AG08395 (cell line): ENCODE measurements at regions not wholly inside any gene's neighbourhood (a gene's known extent, or its start where the extent isn't known, plus 50 kb on each side); places are given as distances from the start of the nearest gene placed in this dataset.
"Not testable (repeated sequence)": the region's sequence is repeated elsewhere in the genome, so short reads cannot be mapped to it uniquely, and the experiment has no call there.

Experiments
- DNase-seq: peaks from one replicate; pipeline ENCODE4 v3.0.0; 2012; ENCODE audit warnings: mixed read lengths, low spot score

DNA sequence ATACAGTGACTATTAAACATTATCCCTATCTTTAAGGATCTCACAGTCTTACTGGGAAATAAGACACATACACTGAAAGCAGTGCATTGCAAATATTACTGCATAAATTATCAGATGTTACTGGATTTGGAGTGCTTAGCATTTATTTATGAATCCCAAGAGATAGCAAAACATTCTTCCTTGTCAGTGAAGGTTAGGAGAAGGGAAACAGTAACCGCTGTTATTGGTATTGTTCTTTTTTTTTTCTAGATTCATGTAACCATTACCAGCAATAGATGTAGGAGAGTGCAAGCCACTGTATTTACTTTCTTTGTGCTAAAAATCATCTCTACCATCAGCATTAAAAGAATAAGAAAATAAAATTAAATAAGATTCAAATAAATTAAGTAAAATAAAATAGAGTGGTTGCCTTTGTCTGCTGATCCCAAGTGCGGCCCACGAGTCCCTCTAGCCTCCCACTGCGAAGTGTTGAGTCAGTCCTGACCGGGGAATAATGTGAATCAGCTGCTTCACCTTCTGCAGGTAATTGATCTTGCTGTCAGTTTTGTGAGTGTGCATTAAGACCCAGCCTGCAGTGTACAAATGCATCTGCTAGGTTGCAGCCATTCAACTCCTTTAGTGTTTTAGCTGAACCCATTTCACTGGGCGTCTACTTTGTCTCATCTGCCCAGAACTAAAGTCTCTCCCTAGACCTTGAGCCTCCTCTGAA lies 1344.9 kb downstream of the GATA3 start:
- DNase-seq, result no peak

DNA sequence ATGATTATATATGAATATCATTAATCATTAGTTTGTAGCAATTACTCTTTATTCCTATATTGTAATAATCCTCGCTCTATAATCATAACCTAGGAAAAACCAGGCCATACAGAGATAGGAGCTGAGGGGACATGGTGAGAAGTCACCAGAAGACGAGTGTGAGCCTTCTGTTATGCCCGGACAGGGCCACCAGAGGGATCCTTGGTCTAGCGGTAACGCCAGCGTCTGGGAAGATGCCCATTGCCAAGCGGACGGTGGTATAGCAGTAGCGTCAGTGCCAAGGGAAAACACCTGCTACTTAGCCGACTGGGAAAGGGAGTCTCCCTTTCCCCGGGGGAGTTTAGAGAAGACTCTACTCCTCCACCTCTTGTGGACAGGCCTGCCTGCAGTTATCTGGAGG lies 1347.6 kb downstream of the GATA3 start:
- DNase-seq, result not testable (repeated sequence)

DNA sequence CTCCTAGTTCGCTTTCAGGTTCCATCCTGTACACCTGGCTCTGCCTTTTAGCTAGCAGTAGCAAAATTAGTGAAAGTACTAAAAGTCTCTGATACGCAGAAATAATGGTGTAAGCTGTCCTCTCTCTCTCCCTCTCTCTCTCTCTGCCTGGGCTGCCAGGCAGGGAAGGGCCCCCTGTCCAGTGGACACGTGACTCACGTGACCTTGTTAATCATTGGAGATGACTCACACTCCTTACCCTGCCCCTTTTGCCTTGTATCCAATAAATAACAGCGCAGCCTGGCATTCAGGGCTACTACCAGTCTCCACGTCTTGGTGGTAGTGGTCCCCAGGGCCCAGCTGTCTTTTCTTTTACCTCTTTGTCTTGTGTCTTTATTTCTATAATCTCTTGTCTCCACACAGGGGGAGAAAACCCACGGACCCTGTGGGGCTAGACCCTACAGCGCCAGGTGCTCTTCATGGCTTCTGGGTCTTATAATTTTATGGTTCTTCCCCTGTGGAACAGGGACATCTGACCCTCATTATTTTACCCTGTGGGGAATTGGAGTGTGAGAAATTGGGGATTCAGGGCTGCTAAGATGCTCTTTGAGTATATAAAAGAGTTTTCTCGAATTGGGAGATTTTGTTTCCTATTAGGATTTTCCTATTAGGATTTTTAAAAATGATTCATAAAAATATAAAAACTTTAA lies 1348.2 kb downstream of the GATA3 start:
- not testable (repeated sequence) for DNase-seq

DNA sequence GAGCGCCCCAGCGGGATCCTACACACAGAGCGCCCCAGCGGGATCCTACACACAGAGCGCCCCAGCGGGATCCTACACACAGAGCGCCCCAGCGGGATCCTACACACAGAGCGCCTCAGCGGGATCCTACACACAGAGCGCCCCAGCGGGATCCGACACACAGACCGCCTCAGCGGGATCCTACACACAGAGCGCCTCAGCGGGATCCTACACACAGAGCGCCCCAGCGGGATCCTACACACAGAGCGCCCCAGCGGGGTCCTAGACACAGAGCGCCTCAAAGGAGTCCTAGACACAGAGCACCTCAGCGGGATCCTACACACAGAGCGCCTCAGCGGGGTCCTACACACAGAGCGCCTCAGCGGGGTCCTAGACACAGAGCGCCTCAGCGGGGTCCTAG lies 1352.7 kb downstream of the GATA3 start:
- DNase-seq, result not testable (repeated sequence)

DNA sequence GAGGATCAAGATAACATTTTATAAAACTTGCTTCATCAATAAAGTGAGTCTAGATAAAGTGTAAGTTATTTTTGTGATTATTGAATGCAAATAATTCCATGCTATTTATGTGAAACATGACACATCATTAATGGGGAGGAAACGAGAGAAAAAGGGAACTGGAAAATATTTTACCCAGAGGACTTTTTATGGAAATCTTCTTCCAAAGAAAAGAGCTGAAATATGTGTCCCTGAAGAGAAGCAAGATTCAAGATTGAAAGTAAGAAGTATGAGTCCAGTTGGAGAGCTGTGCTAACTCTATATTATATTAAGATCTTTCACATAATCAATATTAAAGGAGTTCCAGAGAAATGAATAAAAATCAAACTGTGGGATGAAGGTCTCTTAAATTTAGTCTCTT lies 1361.8 kb downstream of the GATA3 start:
- DNase-seq, result no peak

DNA sequence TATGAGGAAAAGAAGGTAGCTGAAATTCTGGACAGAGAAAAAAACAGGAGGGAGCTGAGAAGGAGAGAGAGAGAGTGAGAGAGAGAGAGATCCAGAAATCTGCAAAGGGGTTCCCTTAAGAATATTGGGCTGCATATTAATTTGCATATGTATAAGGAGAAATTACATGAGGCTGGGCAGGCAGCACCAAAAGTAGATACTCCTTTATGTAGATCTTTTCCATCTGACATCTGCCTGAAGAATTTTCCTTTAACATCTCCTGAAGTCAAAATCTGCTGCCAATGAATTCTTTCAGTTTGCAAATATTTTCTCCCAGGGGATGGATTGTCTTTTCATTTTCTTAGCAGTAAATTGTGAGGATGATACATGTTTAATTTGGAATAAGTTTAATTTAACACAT lies 1365.3 kb downstream of the GATA3 start:
- no peak for DNase-seq

DNA sequence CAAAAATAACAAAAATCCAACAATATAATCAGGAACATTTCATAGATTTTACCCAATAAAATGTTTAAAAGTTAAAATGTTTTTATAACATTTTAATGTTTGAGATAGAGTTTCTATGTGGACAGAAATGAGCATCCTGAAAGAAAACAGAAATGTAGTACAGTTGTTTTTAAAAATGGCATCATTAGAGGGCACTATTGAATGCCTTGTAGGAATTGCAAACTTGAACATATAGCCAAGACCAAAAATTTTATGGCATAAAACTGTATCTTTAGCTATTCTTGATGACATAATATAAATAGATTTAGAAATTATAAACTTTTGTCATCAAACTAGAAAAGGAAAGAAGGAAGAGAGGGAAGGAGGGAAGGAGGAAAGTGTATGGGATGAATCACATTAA lies 1372.7 kb downstream of the GATA3 start:
- no peak for DNase-seq

DNA sequence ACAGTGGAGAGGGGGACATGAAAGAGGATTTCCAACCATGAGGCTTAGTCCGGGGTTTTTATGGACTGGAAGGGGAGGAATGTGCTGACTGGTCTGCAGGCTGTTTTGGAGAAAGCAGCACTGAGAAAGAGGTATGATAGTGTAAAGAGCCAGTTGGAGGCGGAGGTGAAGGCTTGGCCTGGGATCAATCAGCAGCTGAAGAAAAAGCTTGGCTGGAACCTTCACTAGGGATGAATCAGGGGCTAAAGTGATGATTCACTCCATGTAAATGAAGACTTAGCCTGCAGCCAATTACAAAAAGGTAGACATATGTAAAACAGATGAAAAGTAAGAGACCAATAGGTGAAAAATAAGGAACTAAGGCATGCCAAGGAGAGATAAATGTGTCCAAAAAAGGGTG lies 1382.6 kb downstream of the GATA3 start:
- no peak for DNase-seq

DNA sequence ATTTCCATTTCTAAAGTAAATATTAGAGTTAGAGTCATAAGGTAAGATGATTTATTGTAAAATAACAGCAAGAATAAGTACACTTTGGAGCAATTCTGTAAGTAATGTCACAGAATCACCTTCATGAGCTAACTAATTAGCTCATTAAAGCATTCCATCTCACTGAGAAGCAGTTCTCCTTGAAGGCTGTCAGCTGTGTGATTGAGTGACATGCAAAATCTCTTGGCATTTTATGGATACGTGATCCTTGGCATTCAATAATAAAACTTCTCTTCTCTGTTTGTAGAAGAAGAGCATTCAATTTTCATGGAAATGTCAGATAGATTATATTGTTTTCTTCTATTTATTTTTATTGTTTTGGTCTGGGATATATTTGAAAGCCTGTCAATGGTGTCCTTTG lies 1389.3 kb downstream of the GATA3 start:
- no peak for DNase-seq

DNA sequence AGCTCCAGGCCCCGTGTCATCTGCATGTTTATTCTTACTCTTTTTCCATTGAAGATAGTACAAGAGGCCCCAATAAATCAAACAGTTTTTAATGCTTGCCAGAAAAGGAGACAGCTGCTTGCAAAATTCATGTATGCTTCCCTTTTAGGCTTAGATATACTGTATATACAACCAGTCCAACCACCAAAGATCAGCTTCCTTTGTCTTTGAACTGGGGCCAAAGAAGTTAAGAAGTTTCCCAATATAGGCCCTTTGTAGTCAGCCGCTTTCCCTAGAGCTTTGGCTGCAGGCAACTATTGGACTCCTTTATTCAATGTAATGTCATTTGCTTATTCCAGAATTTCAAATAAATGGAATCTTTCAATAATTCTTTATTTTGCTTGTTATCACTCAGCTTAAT lies 1395.0 kb downstream of the GATA3 start:
- DNase-seq, result no peak

DNA sequence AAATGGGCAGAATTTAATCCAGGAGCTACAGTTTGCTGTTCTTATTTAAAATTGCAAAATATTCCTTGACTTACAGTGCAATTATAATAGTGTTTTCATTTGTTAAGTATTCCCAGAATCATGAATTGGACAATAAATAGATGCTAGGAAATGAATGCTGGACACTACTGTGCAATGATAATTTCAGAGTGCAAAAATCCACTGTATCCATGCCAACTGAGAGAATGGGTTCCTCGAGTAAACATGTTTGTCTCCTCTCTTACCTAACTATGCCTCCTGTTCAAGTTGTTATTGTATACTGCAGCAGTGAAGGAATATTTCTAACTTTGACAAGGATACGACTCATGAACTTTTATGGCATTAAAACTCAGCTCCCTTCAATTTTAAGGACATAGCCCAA lies 1396.3 kb downstream of the GATA3 start:
- no peak for DNase-seq

DNA sequence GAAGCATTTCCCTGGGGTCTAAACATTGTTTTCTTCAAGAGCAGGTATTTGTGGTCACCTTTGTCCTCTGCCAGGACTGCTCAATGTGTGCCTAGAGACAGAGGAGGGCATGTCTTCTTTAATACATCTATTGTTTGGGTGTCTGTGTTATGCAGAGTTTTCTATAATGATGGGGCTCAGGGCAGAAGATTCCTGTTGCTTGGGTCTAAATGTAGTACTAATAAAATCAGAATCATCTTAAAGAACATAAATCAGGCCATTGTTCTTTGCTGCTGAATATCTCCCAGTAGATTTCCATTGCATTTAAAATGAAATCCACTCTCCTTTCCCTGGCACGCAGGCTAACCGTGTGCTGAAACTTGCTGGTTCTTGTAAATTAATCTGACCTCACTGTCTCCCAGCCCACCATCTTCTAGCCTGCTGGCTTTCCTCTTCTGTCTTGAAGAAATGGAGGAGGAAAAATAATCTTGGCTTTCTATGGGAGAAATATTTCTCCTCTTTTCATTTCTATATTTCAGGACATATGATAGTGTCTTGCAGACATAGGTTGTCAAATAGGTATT lies 1396.8 kb downstream of the GATA3 start:
- DNase-seq, result no peak

DNA sequence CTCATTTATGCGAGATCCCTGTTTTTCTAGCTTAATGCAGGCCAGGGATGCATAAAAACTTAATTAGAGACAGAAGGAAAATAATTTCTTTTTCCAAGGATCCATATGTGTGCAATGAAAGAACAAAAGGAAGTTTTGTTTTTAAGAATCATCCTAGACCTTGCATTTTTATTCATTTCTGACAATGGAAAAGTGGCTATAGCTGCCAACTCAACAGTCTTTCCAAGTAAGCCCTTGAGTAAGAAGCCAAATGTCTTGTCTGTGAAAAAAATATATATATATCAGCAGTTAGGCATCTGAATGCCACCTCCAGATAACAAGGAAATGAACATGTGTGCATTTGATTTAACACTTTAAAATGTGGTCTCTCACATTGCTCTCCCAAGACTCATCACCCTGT lies 1397.6 kb downstream of the GATA3 start:
- DNase-seq, result no peak

DNA sequence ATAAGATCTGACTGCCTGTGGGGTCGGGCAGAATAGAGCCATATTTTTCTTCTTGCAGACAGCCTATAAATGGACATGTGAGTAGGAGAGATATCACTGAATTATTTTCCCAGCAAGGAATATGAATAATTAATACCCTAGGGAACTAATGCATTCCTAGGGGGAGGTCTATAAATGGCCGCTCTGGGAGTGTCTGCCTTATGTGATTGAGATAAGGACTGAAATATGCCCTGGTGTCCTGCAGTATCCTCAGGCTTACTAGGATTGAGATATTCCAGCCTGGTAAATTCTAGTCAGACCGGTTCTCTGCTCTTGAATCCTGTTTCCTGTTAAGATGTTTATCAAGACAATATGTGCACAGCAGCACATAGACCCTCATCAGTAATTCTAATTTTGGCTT lies 1399.4 kb downstream of the GATA3 start:
- not testable (repeated sequence) for DNase-seq

DNA sequence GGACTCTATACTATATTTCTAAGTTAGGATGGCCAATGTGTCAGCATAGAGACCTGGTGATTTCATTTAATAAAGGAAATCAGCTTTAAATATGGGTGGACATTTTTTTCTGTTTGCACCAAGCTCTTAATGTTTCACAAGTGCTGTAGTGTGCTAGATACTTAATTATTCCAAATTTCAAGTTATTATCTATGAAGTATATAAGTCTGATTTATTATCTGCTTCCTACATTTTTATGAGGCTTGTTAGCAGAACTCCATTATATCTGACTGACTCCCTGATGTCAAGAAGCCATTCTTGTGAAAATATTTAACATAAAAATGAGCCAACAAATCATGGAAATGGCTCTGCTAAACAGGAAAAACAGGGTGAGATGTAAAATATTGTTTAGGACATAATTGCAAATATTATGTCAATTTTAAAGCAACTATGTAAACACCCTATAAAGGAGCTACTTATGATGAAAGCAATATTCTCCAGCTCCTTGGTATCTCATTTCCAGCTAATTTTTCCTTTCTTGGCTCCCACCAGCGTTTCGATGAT lies 1415.2 kb downstream of the GATA3 start:
- no peak for DNase-seq

DNA sequence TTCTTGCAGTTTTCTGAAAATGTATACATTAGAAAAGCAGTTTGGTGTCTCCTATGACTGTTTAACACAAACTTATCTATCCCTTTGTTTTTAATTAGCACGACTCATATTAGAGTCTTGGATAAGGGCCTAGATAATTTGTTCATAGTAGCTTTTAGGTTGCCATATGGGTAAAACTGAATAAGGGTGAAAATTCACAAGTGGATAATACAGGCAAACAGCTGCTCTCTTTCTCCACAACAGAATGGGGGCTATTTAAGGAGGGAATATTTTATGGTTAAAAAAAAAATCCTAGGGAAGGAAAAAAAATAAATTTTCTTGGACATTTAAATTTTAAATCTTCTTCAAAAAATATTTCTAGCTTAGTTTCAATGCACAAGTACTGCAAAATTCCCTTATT lies 1416.1 kb downstream of the GATA3 start:
- no peak for DNase-seq

DNA sequence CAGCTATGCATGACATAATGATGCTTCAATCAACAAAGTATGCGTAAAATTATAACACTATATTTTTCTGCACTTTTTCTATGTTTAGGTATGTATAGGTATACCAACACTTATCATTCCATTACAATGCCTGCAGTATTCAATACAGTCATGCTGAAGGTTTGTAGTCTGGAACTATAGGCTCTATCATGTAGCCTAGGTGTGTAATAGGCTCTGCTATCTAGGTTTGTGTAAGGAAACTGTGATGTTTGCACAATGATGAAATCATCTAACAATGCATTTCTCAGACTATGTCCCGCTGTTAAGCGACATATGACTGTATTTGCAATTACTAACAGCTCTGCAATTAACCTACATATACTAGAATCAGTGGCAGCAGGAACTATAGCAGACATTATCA lies 1447.5 kb downstream of the GATA3 start:
- no peak for DNase-seq

DNA sequence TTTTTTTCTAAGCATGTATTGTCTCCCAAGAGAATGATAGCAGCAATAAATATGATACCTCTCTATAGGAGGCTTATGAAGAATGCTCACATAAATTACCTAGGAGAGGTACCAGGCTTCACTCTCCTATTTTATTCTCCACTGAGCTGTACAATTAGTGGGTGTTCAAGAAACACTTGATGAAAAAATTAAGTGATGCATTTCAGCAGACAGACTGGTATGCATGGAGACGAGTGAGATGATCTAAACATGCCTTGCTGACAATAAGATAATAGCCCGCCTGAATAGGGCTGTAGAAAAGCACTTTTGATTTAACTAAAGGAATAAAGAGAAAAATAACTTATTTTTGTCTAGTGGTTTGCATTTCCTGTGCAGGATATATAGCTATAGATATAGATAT lies 1449.7 kb downstream of the GATA3 start:
- no peak for DNase-seq

DNA sequence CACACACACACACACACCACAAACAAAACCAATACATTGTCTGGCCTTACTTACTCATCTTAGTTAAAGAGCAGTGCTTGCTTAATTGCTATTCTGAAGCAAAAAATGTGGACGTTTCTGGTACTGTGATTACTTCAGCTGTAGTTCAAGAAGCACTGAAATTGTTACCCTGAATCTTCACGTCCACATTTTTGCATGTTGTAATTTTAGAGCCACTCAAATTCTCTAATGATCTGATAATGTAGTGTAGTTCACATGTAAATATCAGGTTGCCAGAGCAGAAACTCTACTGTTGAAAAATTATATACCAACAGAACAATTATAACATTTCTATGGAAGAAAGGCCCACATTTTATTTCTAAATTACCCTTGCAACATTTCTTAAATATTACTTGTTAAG lies 1451.1 kb downstream of the GATA3 start:
- DNase-seq, result no peak

DNA sequence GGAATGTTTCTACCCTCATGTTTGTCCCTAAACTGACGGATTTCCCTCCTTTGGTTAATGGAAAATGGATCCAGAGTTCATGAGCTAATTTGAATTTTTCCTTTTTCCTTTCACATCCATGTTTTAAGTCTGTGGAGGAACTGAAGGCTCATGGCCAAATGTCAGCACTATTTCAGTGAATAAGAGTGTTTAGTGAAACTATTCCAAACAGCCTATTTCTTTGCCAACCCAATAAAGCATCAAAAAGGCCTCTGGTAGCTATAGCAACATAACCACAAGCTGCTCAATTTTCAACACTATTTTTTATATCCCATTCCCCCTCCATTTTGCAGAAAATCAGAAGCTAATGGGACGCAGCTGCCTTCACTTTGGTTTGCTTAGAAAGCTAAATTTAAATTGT lies 1454.1 kb downstream of the GATA3 start:
- DNase-seq, result no peak

DNA sequence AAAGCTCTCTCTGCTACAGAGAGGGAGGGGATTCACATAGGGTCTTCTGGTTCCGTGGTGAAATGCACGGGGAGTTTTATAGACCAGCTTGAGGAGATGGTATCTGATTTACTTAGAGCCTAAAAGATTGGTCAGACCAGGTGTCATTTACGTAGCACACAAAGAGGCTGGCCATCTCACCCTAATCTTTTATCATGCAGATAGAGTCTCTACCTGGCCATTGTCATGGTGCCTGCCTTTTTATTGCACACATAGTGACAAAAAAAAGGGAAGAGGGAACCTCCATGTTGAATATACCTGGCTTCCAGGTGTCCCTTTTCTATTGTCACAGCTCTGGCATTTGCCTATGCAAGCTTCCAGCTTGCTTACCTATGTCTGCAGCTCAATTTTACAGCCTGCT lies 1456.1 kb downstream of the GATA3 start:
- DNase-seq, result no peak

DNA sequence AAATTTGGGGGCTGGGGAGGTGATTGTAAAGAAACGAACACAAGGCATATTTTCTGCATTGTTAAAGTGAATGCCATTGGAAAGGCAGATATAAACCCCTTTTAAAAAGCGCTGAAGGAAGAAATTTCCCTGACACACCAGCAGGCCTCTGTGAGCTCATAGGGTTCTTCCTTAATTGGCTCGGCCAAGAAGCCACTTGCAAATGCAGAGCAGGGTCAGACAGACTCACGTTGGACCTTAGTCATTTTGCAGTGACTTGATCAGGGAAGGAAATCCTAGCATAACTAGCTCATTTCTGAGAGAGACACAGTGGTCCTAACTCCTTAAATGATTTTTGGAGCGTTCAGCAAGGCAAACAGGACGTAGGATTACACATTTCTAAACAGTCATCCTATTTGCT lies 1461.4 kb downstream of the GATA3 start:
- no peak for DNase-seq

DNA sequence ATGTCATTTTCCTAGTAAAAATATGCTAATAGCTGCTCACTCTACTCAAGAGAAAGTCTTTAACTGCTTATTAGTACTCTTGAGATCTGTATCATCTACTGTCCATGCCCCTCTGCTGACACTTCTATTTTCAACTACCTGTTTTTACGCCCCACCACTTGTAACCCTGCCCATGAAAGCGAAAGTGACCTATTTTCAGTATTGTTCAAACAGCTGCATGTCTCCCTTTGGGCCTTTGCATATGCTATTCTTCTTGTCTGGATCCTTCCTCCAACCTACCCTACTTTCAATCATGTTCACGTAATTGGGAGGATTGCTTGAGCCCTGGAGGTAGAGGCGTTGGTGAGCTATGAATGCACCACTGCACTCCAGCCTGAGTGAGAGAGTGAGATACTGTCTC lies 1481.3 kb downstream of the GATA3 start:
- no peak for DNase-seq
